DND-41 (cell line): ENCODE measurements at regions not wholly inside any gene's neighbourhood (a gene's known extent, or its start where the extent isn't known, plus 50 kb on each side); places are given as distances from the start of the nearest gene placed in this dataset.

ENCODE experiments used
- CTCF ChIP-seq: IDR thresholded peaks from 2 replicates; pipeline ENCODE4 v1.5.1; 2012; ENCODE audit warnings: borderline replicate concordance, low read length, moderate library complexity, mild to moderate bottlenecking; ENCODE audit not compliant: poor library complexity, severe bottlenecking; ENCODE audit errors: extremely low read depth
- EZH2 ChIP-seq: IDR thresholded peaks from 3 replicates; pipeline ENCODE4 v1.6.1; 2012; ENCODE audit warnings: borderline replicate concordance, low read depth, mild to moderate bottlenecking, moderate library complexity, low read length, inconsistent platforms; ENCODE audit not compliant: severe bottlenecking

- TF ChIP-seq CTCF = no peak
- TF ChIP-seq EZH2 = no peak
Measured at GRCh38 chr14:48955857-48956256, 630.3 kb downstream of the RPS29 start.
